WTC11 (cell line): ENCODE measurements at regions not wholly inside any gene's neighbourhood (a gene's known extent, or its start where the extent isn't known, plus 50 kb on each side); places are given as distances from the start of the nearest gene placed in this dataset.

ENCODE experiments used
- ATAC-seq: fragments of 200-7000 bp; cut with Tn5 transposase; 2 replicates; pipeline ENCODE4 v1.10.0; 2021; ENCODE audit warnings: mild to moderate bottlenecking, moderate library complexity
- CTCF ChIA-PET: fragments of 300-600 bp; sonication (Branson Sonifier 250); formaldehyde crosslinking; loops from one replicate; lab custom pipeline; 2021; ENCODE audit warnings: antibody characterized with exemption; lab: Charles Lee
- POLR2A ChIA-PET: fragments of 350-600 bp; sonication (Branson Sonifier 250); formaldehyde crosslinking; loops from one replicate; lab custom pipeline; 2021; ENCODE audit warnings: antibody characterized with exemption; lab: Charles Lee
- DNase-seq: peaks from one replicate; pipeline ENCODE4 v3.0.0; 2021; ENCODE audit warnings: low spot score
- H3K27ac Mint-ChIP-seq: 2 replicates; pipeline ENCODE4 v1.8.0; 2021; ENCODE audit warnings: mixed read lengths
- H3K27me3 Mint-ChIP-seq: 2 replicates; pipeline ENCODE4 v1.8.0; 2021; ENCODE audit warnings: low read depth, mild to moderate bottlenecking, moderate library complexity, mixed read lengths
- H3K36me3 Mint-ChIP-seq: 2 replicates; pipeline ENCODE4 v1.8.0; 2021; ENCODE audit warnings: mixed read lengths
- H3K4me1 Mint-ChIP-seq: 2 replicates; pipeline ENCODE4 v1.8.0; 2022; ENCODE audit warnings: mixed read lengths
- H3K4me3 Mint-ChIP-seq: 2 replicates; pipeline ENCODE4 v1.8.0; 2021; ENCODE audit warnings: mild to moderate bottlenecking, moderate library complexity, mixed read lengths
- H3K9me3 Mint-ChIP-seq: 2 replicates; pipeline ENCODE4 v1.8.0; 2021; ENCODE audit warnings: mixed read lengths
- AFF4 ChIP-seq: sonication (generic); formaldehyde crosslinking; IDR thresholded peaks from 2 replicates; pipeline ENCODE4 v1.8.1; 2023; ENCODE audit warnings: mild to moderate bottlenecking, missing genetic modification reagents, borderline replicate concordance
- ATF1 ChIP-seq: sonication (generic); formaldehyde crosslinking; IDR thresholded peaks from 2 replicates; pipeline ENCODE4 v1.8.1; 2023; ENCODE audit warnings: mild to moderate bottlenecking, moderate library complexity, missing genetic modification reagents
- ATF3 ChIP-seq: sonication (generic); formaldehyde crosslinking; conservative IDR thresholded peaks from 2 replicates; pipeline ENCODE4 v1.8.1; 2022; ENCODE audit warnings: mild to moderate bottlenecking, missing genetic modification reagents
- CREB1 ChIP-seq: sonication (generic); formaldehyde crosslinking; IDR thresholded peaks from 2 replicates; pipeline ENCODE4 v1.8.0; 2023; ENCODE audit warnings: mild to moderate bottlenecking, missing genetic modification reagents
- CREM ChIP-seq: sonication (generic); formaldehyde crosslinking; IDR thresholded peaks from 2 replicates; pipeline ENCODE4 v1.8.1; 2022; ENCODE audit warnings: mild to moderate bottlenecking, missing genetic modification reagents, moderate library complexity
- E2F1 ChIP-seq: sonication (generic); formaldehyde crosslinking; IDR thresholded peaks from 2 replicates; pipeline ENCODE4 v1.8.0; 2022; ENCODE audit warnings: mild to moderate bottlenecking, missing genetic modification reagents
- ESRRA ChIP-seq: sonication (generic); formaldehyde crosslinking; IDR thresholded peaks from 2 replicates; pipeline ENCODE4 v1.8.1; 2022; ENCODE audit warnings: mild to moderate bottlenecking, missing genetic modification reagents, borderline replicate concordance
- HMGA2 ChIP-seq: fragments of 250-450 bp; sonication (Bioruptor Pico); IDR thresholded peaks from 2 replicates; pipeline ENCODE4 v1.4.0; 2021; ENCODE audit warnings: mild to moderate bottlenecking, moderate library complexity
- JUN ChIP-seq: sonication (generic); formaldehyde crosslinking; IDR thresholded peaks from 2 replicates; pipeline ENCODE4 v1.8.0; 2023; ENCODE audit warnings: mild to moderate bottlenecking, missing genetic modification reagents
- KAT7 ChIP-seq: sonication (generic); formaldehyde crosslinking; IDR thresholded peaks from 2 replicates; pipeline ENCODE4 v1.8.1; 2023; ENCODE audit warnings: missing genetic modification reagents, mild to moderate bottlenecking, borderline replicate concordance
- MXD4 ChIP-seq: fragments of 250-450 bp; sonication (Bioruptor Pico); IDR thresholded peaks from 2 replicates; pipeline ENCODE4 v1.8.0; 2021; ENCODE audit warnings: mild to moderate bottlenecking, moderate library complexity, borderline replicate concordance
- NR1H2 ChIP-seq: sonication (generic); formaldehyde crosslinking; IDR thresholded peaks from 2 replicates; pipeline ENCODE4 v1.9.0; 2021; ENCODE audit warnings: mild to moderate bottlenecking, moderate library complexity, missing genetic modification reagents
- NR2C2 ChIP-seq: sonication (generic); formaldehyde crosslinking; IDR thresholded peaks from 2 replicates; pipeline ENCODE4 v1.8.0; 2022; ENCODE audit warnings: mild to moderate bottlenecking, missing genetic modification reagents
- OVOL2 ChIP-seq: fragments of 250-450 bp; sonication (Bioruptor Pico); IDR thresholded peaks from 2 replicates; pipeline ENCODE4 v1.9.0; 2021; ENCODE audit warnings: mild to moderate bottlenecking, borderline replicate concordance
- SMAD3 ChIP-seq: sonication (generic); formaldehyde crosslinking; IDR thresholded peaks from 2 replicates; pipeline ENCODE4 v1.8.0; 2022; ENCODE audit warnings: missing genetic modification reagents, mild to moderate bottlenecking, borderline replicate concordance
- SOX15 ChIP-seq: fragments of 250-450 bp; sonication (Bioruptor Pico); IDR thresholded peaks from 2 replicates; pipeline ENCODE4 v1.9.0; 2021; ENCODE audit warnings: mild to moderate bottlenecking
- SP1 ChIP-seq: sonication (generic); formaldehyde crosslinking; conservative IDR thresholded peaks from 2 replicates; pipeline ENCODE4 v1.8.1; 2022; ENCODE audit warnings: missing genetic modification reagents
- STAT6 ChIP-seq: sonication (generic); formaldehyde crosslinking; conservative IDR thresholded peaks from 2 replicates; pipeline ENCODE4 v1.8.1; 2023; ENCODE audit warnings: mild to moderate bottlenecking, low read depth, missing genetic modification reagents, moderate library complexity
- TCF7 ChIP-seq: sonication (generic); formaldehyde crosslinking; IDR thresholded peaks from 2 replicates; pipeline ENCODE4 v1.8.0; 2022; ENCODE audit warnings: mild to moderate bottlenecking, low read depth, missing genetic modification reagents, moderate library complexity
- TEAD4 ChIP-seq: sonication (generic); formaldehyde crosslinking; IDR thresholded peaks from 2 replicates; pipeline ENCODE4 v1.8.0; 2022; ENCODE audit warnings: mild to moderate bottlenecking, missing genetic modification reagents
- TP53 ChIP-seq: sonication (generic); formaldehyde crosslinking; IDR thresholded peaks from 2 replicates; pipeline ENCODE4 v1.8.1; 2023; ENCODE audit warnings: mild to moderate bottlenecking, missing genetic modification reagents
- USF2 ChIP-seq: sonication (generic); formaldehyde crosslinking; IDR thresholded peaks from 2 replicates; pipeline ENCODE4 v1.8.1; 2023; ENCODE audit warnings: mild to moderate bottlenecking, missing genetic modification reagents, moderate library complexity
- ZBTB21 ChIP-seq: sonication (generic); formaldehyde crosslinking; IDR thresholded peaks from 2 replicates; pipeline ENCODE4 v1.8.1; 2023; ENCODE audit warnings: mild to moderate bottlenecking, missing genetic modification reagents, borderline replicate concordance
- ZMAT4 ChIP-seq: fragments of 250-450 bp; sonication (Bioruptor Pico); IDR thresholded peaks from 2 replicates; pipeline ENCODE4 v1.9.0; 2021; ENCODE audit warnings: mild to moderate bottlenecking
- ZNF232 ChIP-seq: sonication (generic); formaldehyde crosslinking; IDR thresholded peaks from 2 replicates; pipeline ENCODE4 v1.8.0; 2022; ENCODE audit warnings: mild to moderate bottlenecking, missing genetic modification reagents

GRCh38 chr10:44177610-44178009, 207.3 kb downstream of the CXCL12 start:
- no peak overlapping the region for H3K4me3 Mint-ChIP-seq
- POLR2A ChIA-PET, result no interaction called here
- no peak for DNase-seq
- H3K4me1 Mint-ChIP-seq, result peaks cover 9% of the 10 kb centered on the region; the same call in 1 of the 2 replicates
- H3K27me3 Mint-ChIP-seq, result no peaks in the 10 kb centered on the region; the same call in 1 of the 2 replicates
- no peak for ATAC-seq
- TF ChIP-seq ZNF232 (CRISPR knock-in tag) (no peak), NR1H2 (CRISPR knock-in tag) (no peak), AFF4 (CRISPR knock-in tag) (no peak), SMAD3 (CRISPR knock-in tag) (no peak), CREB1 (CRISPR knock-in tag) (no peak), ZMAT4 (CRISPR knock-in tag) (no peak), HMGA2 (CRISPR knock-in tag) (no peak), CREM (CRISPR knock-in tag) (no peak)
- no peaks in the 10 kb centered on the region for H3K36me3 Mint-ChIP-seq
- H3K27ac Mint-ChIP-seq, result no peak overlapping the region
- CTCF ChIA-PET, result no interaction called here
- H3K9me3 Mint-ChIP-seq, result no peaks in the 10 kb centered on the region

GRCh38 chr10:44176311-44176710, 208.6 kb downstream of the CXCL12 start:
- DNase-seq (no peak), ATAC-seq (no peak)
- H3K4me3 Mint-ChIP-seq, result no peak overlapping the region
- H3K27ac Mint-ChIP-seq, result no peak overlapping the region
- H3K27me3 Mint-ChIP-seq, result no peaks in the 10 kb centered on the region; the same call in 1 of the 2 replicates
- H3K9me3 Mint-ChIP-seq, result no peaks in the 10 kb centered on the region
- TF ChIP-seq TP53 (CRISPR knock-in tag) (no peak), CREB1 (CRISPR knock-in tag) (no peak), NR1H2 (CRISPR knock-in tag) (no peak), JUN (no peak)
- H3K36me3 Mint-ChIP-seq, result no peaks in the 10 kb centered on the region
- peaks cover 14% of the 10 kb centered on the region for H3K4me1 Mint-ChIP-seq
- POLR2A ChIA-PET, result no interaction called here
- CTCF ChIA-PET, result no interaction called here

- no peaks in the 10 kb centered on the region for H3K27me3 Mint-ChIP-seq
- POLR2A ChIA-PET, result no interaction called here
- H3K4me1 Mint-ChIP-seq, result peaks cover 14% of the 10 kb centered on the region
- H3K27ac Mint-ChIP-seq, result no peak overlapping the region
- DNase-seq, result no peak
- H3K9me3 Mint-ChIP-seq, result no peaks in the 10 kb centered on the region
- H3K36me3 Mint-ChIP-seq, result no peaks in the 10 kb centered on the region
- CTCF ChIA-PET, result no interaction called here
- no peak for TF ChIP-seq ZMAT4 (CRISPR knock-in tag)
- no peak for TF ChIP-seq ESRRA
- TF ChIP-seq STAT6 (CRISPR knock-in tag), result no peak
- TF ChIP-seq ATF3 (CRISPR knock-in tag), result no peak
- no peak for TF ChIP-seq ZBTB21
- no peak for TF ChIP-seq MXD4 (CRISPR knock-in tag)
- TF ChIP-seq SOX15 (CRISPR knock-in tag), result no peak
- TF ChIP-seq ATF1, result no peak
- no peak for TF ChIP-seq JUN
- TF ChIP-seq E2F1, result no peak
- TF ChIP-seq USF2 (CRISPR knock-in tag), result no peak
- TF ChIP-seq KAT7, result no peak
- TF ChIP-seq OVOL2 (CRISPR knock-in tag), result no peak
- no peak for TF ChIP-seq NR2C2 (CRISPR knock-in tag)
- no peak for TF ChIP-seq SP1 (CRISPR knock-in tag)
- TF ChIP-seq TCF7 (CRISPR knock-in tag), result no peak
- TF ChIP-seq TEAD4, result no peak
- TF ChIP-seq, all 79 proteins: peak for 0
- H3K4me3 Mint-ChIP-seq, result no peak overlapping the region
- ATAC-seq, result no peak
Measured at GRCh38 chr10:44173608-44173894, 211.3 kb downstream of the CXCL12 start.
